Gastrocnemius medialis (tissue), 4 donors: ENCODE measurements at regions not wholly inside any gene's neighbourhood (a gene's known extent, or its start where the extent isn't known, plus 50 kb on each side); places are given as distances from the start of the nearest gene placed in this dataset.

Source experiments
- ATAC-seq, 2 donors: fragments of 150-250 bp; one replicate each; pipeline ENCODE4 v1.9.1; 2016
- DNase-seq, 2 donors: peaks; one replicate each; pipeline ENCODE4 v3.0.0-alpha.2; 2019
- H3K27ac ChIP-seq, 4 donors: fragments of 200-600 bp; sonication (generic); 1 replicate in 1 of 4; 2 replicates in 3 of 4; pipeline ENCODE4 v1.5.1; 2016 to 2018; ENCODE audit warnings: mild to moderate bottlenecking in 2 of 4, moderate library complexity in 1 of 4
- H3K27me3 ChIP-seq, 3 donors: fragments of 200-600 bp; sonication (generic) in 2 of 3; 1 replicate in 1 of 3; 2 replicates in 2 of 3; pipeline versions ENCODE4 v1.5.1 to v1.6.0; 2016 to 2019; ENCODE audit warnings: mild to moderate bottlenecking in 1 of 3, moderate library complexity in 1 of 3
- H3K36me3 ChIP-seq, 2 donors: fragments of 200-600 bp; sonication (generic) in 1 of 2; one replicate each; pipeline ENCODE4 v1.5.1; 2017 to 2018
- H3K4me1 ChIP-seq, 2 donors: fragments of 200-600 bp; sonication (generic) in 1 of 2; one replicate each; pipeline ENCODE4 v1.5.1; 2016 to 2017; ENCODE audit warnings: mild to moderate bottlenecking in 2 of 2
- H3K4me3 ChIP-seq, 4 donors: fragments of 200-600 bp; sonication (generic) in 3 of 4; 1 replicate in 1 of 4; 2 replicates in 3 of 4; pipeline ENCODE4 v1.5.1; 2016 to 2019; ENCODE audit warnings: mild to moderate bottlenecking in 2 of 4
- H3K9me3 ChIP-seq, 3 donors: fragments of 200-600 bp; sonication (generic) in 2 of 3; 1 replicate in 1 of 3; 2 replicates in 2 of 3; pipeline ENCODE4 v1.5.1; 2016 to 2019
- POLR2A ChIP-seq, 2 donors: fragments of 450-650 bp; IDR thresholded peaks; one replicate each; pipeline ENCODE4 v1.6.1; 2017; ENCODE audit warnings: antibody characterized with exemption in 2 of 2, mild to moderate bottlenecking in 2 of 2, moderate library complexity in 2 of 2
- in situ Hi-C, 4 donors: fragments of 200-750 bp; cut with MboI; loops; one replicate each; pipeline versions ENCODE4 v1.15.0 to v1.8.0; 2017; ENCODE audit warnings: low sequenced_read_pairs in 4 of 4
- intact Hi-C: fragments of 100-400 bp; cut with DNase I; formaldehyde crosslinking; loops from one replicate; pipeline ENCODE4 v1.15.1; 2023; ENCODE audit warnings: low total_unique reads
- TF ChIP-seq, protein P1 (sequence below), 5 experiments: fragments of 450-650 bp in 3 of 5; fragments of 200-600 bp in 2 of 5; sonication (generic) in 2 of 5; IDR thresholded peaks in 4 of 5; conservative IDR thresholded peaks in 1 of 5; 1 replicate in 4 of 5; 2 replicates in 1 of 5; pipeline ENCODE4 v1.5.1; 2016 to 2019; ENCODE audit warnings: antibody characterized with exemption in 5 of 5, mild to moderate bottlenecking in 3 of 5, moderate library complexity in 3 of 5

DNA sequence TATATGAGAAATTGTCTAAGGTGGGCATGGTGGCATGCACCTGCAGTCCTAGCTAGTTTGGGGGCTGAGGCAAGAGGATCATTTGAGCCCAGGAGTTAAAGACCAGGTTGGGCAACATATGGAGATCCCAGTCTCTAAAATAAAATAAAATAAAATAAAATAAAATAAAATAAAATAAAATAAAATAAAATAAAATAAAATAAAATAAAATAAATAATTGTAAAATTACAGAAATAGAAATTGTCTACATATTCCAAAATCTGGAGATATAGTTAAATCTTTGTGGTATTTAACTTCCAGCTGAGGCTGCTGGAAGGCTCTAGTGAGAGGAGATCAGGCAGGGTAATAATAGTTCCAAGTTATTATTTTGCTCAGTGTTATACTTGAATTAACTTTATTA, 1432.1 kb upstream of the CDH2 start:
- Histone ChIP-seq H3K9me3 (no peaks in the 10 kb centered on the region), H3K36me3 (no peaks in the 10 kb centered on the region), H3K4me1 (no peaks in the 10 kb centered on the region), H3K4me3 (no peak overlapping the region), H3K27me3 (no peaks in the 10 kb centered on the region), H3K27ac (no peak overlapping the region)
- TF ChIP-seq POLR2A (IDR thresholded peaks at IDR 0.05), result no peak
- TF ChIP-seq, protein P1, sequence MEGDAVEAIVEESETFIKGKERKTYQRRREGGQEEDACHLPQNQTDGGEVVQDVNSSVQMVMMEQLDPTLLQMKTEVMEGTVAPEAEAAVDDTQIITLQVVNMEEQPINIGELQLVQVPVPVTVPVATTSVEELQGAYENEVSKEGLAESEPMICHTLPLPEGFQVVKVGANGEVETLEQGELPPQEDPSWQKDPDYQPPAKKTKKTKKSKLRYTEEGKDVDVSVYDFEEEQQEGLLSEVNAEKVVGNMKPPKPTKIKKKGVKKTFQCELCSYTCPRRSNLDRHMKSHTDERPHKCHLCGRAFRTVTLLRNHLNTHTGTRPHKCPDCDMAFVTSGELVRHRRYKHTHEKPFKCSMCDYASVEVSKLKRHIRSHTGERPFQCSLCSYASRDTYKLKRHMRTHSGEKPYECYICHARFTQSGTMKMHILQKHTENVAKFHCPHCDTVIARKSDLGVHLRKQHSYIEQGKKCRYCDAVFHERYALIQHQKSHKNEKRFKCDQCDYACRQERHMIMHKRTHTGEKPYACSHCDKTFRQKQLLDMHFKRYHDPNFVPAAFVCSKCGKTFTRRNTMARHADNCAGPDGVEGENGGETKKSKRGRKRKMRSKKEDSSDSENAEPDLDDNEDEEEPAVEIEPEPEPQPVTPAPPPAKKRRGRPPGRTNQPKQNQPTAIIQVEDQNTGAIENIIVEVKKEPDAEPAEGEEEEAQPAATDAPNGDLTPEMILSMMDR (IDR thresholded peaks at IDR 0.05 in 4 of 5, conservative IDR thresholded peaks at IDR 0.05 in 1 of 5), result no peak
- in situ Hi-C loops, result no loop called here
- ATAC-seq (no peak), DNase-seq (no peak)
- intact Hi-C loops, result no loop called here

- in situ Hi-C loops, result no loop called here
- TF ChIP-seq POLR2A (IDR thresholded peaks at IDR 0.05), result no peak
- TF ChIP-seq, protein P1 (IDR thresholded peaks at IDR 0.05 in 4 of 5, conservative IDR thresholded peaks at IDR 0.05 in 1 of 5), result no peak
- no peak overlapping the region for H3K27ac ChIP-seq
- no peak overlapping the region for H3K4me3 ChIP-seq
- no peaks in the 10 kb centered on the region for H3K36me3 ChIP-seq
- ATAC-seq (no peak), DNase-seq (no peak)
- intact Hi-C loops, result no loop called here
- no peaks in the 10 kb centered on the region for H3K4me1 ChIP-seq
- no peaks in the 10 kb centered on the region for H3K27me3 ChIP-seq
- no peaks in the 10 kb centered on the region for H3K9me3 ChIP-seq
Observed at GRCh38 chr18:29605365-29605764, 1428.4 kb upstream of the CDH2 start.

DNA sequence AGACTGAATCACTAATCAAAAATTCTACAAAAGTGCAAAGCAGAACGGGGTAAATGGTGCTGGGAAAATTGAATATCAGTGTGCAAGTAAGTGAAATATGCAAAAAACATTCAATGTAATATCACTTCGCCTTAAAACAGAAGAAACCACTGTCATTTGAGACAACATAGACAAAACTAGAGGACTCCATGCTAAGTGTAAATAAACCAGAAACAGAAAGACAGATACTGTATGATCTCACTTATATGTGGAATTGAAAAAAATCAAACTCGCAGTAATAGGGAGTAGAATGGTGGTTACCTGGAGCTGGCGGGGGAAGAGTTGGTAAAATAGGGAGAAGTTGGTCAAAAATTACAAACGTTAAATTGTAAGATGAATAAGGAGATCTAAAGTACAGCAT, 1420.0 kb upstream of the CDH2 start:
- H3K27me3 ChIP-seq, result no peaks in the 10 kb centered on the region
- no peaks in the 10 kb centered on the region for H3K36me3 ChIP-seq
- no peaks in the 10 kb centered on the region for H3K4me1 ChIP-seq
- no peak overlapping the region for H3K4me3 ChIP-seq
- DNase-seq (no peak), ATAC-seq (no peak)
- no peaks in the 10 kb centered on the region for H3K9me3 ChIP-seq
- intact Hi-C loops, result no loop called here
- TF ChIP-seq, protein P1 (IDR thresholded peaks at IDR 0.05 in 4 of 5, conservative IDR thresholded peaks at IDR 0.05 in 1 of 5), result no peak
- TF ChIP-seq POLR2A (IDR thresholded peaks at IDR 0.05), result no peak
- no peak overlapping the region for H3K27ac ChIP-seq
- in situ Hi-C loops, result no loop called here

GRCh38 chr18:29594493-29594892, 1417.6 kb upstream of the CDH2 start:
- Histone ChIP-seq H3K27me3 (no peaks in the 10 kb centered on the region), H3K27ac (no peak overlapping the region), H3K4me1 (no peaks in the 10 kb centered on the region), H3K36me3 (no peaks in the 10 kb centered on the region), H3K4me3 (no peak overlapping the region), H3K9me3 (no peaks in the 10 kb centered on the region)
- no peak for ATAC-seq
- TF ChIP-seq, protein P1 (IDR thresholded peaks at IDR 0.05 in 4 of 5, conservative IDR thresholded peaks at IDR 0.05 in 1 of 5), result no peak
- TF ChIP-seq POLR2A (IDR thresholded peaks at IDR 0.05), result no peak
- DNase-seq, result no peak
- in situ Hi-C loops (no loop called here), intact Hi-C loops (no loop called here)

DNA sequence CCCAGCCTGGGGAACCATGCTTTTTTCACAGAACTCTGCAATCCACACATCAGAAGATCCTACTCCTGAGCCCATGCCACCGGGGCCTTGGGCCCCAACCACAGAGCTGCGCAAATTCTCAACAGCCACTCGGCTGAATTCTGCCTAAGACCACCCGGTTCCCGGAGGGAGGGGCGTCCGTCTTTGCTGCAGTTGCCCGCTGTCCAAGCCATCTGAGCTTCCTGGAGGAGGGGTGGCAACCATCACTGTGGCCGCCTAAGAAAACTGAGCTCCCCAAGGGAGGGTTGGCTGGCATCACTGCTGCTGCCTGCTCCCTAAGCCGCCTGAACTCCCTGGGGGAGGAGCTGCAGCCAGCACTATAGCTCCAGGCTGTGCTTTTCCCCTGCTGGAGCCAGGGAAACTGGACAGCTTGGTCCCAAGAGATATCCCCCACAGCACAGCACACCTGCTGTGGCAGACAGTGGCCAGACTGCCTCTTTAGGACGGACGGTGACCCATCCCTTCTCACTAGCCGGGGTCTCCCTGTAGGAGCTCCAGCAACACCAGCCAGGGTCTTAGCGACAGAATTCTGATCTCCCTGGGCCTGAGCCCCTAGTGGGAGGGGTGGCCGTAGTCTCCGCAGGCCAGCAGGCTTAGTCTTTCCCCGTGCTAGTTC, 1411.6 kb upstream of the CDH2 start:
- Histone ChIP-seq H3K27ac (no peak overlapping the region), H3K4me1 (no peaks in the 10 kb centered on the region), H3K36me3 (no peaks in the 10 kb centered on the region), H3K27me3 (no peaks in the 10 kb centered on the region), H3K9me3 (no peaks in the 10 kb centered on the region), H3K4me3 (no peak overlapping the region)
- DNase-seq (no peak), ATAC-seq (no peak)
- no peak for TF ChIP-seq POLR2A (IDR thresholded peaks at IDR 0.05)
- TF ChIP-seq, protein P1 (IDR thresholded peaks at IDR 0.05 in 4 of 5, conservative IDR thresholded peaks at IDR 0.05 in 1 of 5), result no peak
- intact Hi-C loops (no loop called here), in situ Hi-C loops (no loop called here)
